ENCODE measurements at regions not wholly inside any gene's neighbourhood (a gene's known extent, or its start where the extent isn't known, plus 50 kb on each side); places are given as distances from the start of the nearest gene placed in this dataset.
"Not testable (repeated sequence)": the region's sequence is repeated elsewhere in the genome, so short reads cannot be mapped to it uniquely, and the experiment has no call there.

DNA sequence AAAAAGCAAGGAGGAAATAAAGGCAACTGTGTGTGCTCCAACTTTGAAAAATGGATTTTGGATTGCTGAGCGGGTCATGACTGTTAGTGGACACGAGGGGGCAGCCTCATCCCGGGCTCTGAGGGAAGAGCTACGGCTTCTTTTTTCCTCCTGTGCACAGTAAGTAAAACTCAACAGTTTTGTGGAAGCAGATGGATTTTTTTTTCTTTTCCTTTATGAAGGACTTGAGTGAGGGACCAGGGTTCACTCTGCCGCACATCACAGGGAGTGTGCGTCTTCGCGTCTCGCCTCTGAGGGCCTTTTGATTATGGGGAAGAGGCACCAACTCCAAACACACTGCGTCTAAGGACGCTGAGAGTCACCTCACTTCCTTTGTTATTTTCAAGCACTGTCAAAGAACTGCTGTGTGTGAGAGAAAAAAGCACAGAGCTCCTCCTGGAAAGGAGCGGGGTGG is 80.3 kb upstream of the GOT2 start:
- ATAC-seq (no peak), DNase-seq (peak; percentile 34)

DNA sequence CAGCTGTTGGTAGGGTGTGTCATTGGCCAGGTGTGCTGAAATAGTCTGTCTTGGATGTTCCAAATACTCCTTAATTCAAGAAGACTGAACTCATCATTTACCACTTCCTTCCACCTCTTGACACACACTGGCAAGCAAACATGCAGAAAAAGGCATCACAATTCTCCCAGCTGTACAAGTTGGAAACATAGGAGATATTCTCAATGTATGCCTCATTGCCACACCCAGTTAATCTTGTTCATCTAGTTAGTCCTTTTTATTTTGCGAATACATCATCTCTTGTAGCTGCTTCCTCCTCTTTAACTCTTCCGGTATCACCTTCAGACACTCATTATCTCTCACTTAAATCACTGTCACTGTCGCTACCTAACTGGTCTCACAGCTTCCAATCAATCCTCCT is 75.1 kb upstream of the GOT2 start:
- no peak for ATAC-seq
- no peak for DNase-seq

GRCh38 chr16:58807276-58807675 is 73.2 kb upstream of the GOT2 start:
- no peak for DNase-seq
- ATAC-seq: no peak

- DNase-seq: no peak
- ATAC-seq: no peak
Observed at GRCh38 chr16:58801838-58802237, 67.7 kb upstream of the GOT2 start.

DNA sequence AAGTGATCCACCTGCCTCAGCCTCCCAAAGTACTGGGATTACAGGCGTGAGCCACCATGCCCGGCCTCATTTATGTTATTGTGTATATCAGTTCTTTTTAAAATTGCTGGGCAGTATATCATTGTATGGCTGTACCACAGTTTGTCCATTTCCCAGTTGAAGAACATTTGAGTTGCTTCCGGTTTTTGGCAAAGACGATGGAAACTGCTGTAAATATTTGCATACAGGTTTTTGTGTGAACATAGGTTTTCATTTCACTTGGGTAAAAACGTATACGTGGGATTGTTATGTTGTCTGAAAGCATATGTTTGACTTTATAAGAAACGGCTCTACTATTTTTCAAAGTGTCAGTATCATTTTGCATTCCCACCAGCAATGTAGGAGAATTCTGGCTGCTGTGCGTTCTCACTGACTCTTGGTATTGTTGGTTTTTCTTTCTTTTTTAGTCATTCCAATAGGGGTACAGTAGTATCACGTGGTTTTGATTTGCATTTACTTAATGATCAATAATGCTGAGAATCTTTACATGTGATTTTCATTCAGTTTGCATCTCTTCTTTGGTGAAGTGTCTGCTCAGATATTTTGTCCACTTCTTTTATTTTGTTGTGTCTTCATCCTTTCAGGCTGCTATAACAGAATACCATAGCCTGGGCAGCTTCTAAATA is 63.2 kb upstream of the GOT2 start:
- ATAC-seq: no peak
- DNase-seq: no peak

GRCh38 chr16:58793366-58793765 is 59.2 kb upstream of the GOT2 start:
- DNase-seq (no peak), ATAC-seq (no peak)

GRCh38 chr16:58792188-58792587 is 58.1 kb upstream of the GOT2 start:
- DNase-seq (no peak), ATAC-seq (no peak)

DNA sequence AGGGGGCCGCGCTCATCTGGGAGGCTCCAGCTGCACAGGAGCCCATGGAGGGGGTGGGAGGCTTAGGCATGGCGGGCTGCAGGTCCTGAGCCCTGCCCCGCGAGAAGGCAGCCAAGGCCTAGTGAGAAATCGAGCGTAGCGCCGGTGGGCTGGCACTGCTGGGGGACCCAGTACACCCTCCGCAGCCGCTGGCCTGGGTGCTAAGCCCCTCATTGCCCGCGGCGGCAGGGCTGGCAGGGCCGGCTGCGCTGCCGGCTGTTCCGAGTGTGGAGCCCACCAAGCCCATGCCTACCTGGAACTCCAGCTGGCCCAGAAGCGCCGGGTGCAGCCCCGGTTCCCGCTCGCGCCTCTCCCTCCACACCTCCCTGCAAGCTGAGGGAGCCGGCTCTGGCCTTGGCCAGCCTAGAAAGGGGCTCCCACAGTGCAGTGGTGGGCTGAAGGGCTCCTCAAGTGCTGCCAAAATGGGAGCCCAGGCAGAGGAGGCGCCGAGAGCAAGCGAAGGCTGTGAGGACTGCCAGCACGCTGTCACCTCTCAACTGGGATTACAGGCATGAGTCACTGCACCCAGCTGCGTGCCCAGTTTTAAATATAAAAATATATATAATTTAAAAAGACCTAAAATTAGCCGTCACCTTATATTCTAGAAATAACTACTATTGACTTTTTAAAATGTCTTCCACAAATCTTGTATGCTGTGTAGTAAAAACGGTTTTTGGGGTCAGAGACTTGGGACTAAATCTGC is 56.9 kb upstream of the GOT2 start:
- DNase-seq, ATAC-seq: not testable (repeated sequence)

DNA sequence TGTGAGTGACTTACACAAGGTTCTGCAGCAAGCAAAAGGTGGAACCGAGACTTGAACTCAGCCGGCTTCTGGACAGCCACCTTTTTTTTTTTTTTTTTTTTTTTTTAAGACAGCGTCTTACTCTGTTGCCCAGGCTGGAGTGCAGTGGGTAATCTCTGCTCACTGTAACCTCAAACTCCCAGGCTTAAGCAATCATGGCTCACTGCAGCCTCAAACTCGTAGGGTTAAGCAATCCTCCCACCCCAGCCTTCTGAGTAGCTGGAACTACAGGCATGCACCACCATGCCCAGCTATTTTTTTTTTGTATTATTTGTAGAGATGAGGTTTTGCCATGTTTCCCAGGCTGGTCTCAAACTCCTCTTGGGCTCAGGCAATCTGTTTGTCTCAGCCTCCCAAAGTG is 55.2 kb upstream of the GOT2 start:
- DNase-seq (no peak), ATAC-seq (no peak)
